ENCODE measurements at regions not wholly inside any gene's neighbourhood (a gene's known extent, or its start where the extent isn't known, plus 50 kb on each side); places are given as distances from the start of the nearest gene placed in this dataset.
"Not testable (repeated sequence)": the region's sequence is repeated elsewhere in the genome, so short reads cannot be mapped to it uniquely, and the experiment has no call there.

GRCh38 chr3:153277029-153277428, 115.0 kb downstream of the RAP2B start:
- DNase-seq (ENCODE audit: low read depth): peak; percentile 95
- no peak overlapping the region for H3K4me3 ChIP-seq (ENCODE audit: low read length)
- TF ChIP-seq, protein P1, sequence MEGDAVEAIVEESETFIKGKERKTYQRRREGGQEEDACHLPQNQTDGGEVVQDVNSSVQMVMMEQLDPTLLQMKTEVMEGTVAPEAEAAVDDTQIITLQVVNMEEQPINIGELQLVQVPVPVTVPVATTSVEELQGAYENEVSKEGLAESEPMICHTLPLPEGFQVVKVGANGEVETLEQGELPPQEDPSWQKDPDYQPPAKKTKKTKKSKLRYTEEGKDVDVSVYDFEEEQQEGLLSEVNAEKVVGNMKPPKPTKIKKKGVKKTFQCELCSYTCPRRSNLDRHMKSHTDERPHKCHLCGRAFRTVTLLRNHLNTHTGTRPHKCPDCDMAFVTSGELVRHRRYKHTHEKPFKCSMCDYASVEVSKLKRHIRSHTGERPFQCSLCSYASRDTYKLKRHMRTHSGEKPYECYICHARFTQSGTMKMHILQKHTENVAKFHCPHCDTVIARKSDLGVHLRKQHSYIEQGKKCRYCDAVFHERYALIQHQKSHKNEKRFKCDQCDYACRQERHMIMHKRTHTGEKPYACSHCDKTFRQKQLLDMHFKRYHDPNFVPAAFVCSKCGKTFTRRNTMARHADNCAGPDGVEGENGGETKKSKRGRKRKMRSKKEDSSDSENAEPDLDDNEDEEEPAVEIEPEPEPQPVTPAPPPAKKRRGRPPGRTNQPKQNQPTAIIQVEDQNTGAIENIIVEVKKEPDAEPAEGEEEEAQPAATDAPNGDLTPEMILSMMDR (IDR thresholded peaks at IDR 0.05; ENCODE audit: insufficient read depth, low read depth, low read length, missing control alignments): no peak

GRCh38 chr3:153281236-153281997, 119.4 kb downstream of the RAP2B start:
- not testable (repeated sequence) for DNase-seq (ENCODE audit: low read depth); H3K4me3 ChIP-seq (ENCODE audit: low read length)

GRCh38 chr3:153282355-153282754, 120.3 kb downstream of the RAP2B start:
- TF ChIP-seq, protein P1 (IDR thresholded peaks at IDR 0.05; ENCODE audit: insufficient read depth, low read depth, low read length, missing control alignments): no peak
- H3K4me3 ChIP-seq (ENCODE audit: low read length): no peak overlapping the region
- DNase-seq (ENCODE audit: low read depth): no peak

DNA sequence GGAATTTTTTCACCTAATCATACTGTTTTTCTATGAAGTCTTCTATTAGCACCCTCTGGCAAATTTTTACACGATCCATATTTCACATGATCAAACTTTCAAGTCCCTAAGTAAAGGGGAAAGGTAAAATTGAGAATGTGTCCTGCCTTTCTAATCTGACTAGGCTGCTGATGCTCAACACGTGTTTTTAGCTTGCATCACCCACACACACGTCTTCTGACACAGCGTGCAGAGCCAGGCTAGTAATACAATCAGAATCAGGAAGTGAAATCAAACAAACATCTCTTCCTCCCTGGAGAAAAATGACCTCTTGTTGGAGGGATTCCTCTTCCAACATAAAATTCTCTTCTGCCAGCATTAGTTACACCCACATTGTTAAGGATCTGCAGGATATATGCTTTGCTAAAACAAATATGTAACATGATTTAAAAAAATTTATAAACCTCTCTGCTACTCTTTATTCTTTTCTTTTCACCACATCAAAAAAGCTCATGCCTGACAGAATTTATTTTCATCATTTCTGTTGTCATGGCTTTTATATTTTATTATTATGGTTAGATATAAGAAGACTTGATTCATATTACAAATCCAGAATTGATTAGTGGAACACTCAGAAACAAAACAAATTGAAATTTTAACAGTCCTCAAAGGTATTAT, 122.4 kb downstream of the RAP2B start:
- TF ChIP-seq, protein P1 (IDR thresholded peaks at IDR 0.05; ENCODE audit: insufficient read depth, low read depth, low read length, missing control alignments): no peak
- no peak overlapping the region for H3K4me3 ChIP-seq (ENCODE audit: low read length)
- peak; percentile 94 for DNase-seq (ENCODE audit: low read depth)

- peak; percentile 57 for DNase-seq (ENCODE audit: low read depth)
- TF ChIP-seq, protein P1 (IDR thresholded peaks at IDR 0.05; ENCODE audit: insufficient read depth, low read depth, low read length, missing control alignments): no peak
- no peak overlapping the region for H3K4me3 ChIP-seq (ENCODE audit: low read length)
These were observed 123.2 kb downstream of the RAP2B start for GRCh38 chr3:153285194-153285641.

DNA sequence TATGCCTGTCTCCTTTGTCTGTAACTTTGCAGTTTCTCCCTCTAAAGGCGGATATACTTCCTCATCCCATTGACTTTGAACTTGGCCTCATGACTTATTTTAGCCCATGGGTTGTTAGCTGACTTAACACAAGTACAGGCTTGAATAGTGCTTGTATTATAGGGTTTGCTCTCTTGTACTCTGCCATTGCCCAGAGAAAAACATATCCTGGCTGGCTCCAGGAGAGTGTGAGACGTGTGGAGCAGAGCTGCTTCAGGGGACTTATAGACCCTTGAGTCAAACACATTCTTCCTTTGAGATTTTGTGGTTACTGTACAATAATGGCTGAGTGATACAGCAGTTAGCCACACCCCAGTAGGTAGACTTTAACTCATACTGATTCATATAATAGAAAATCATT, 124.0 kb downstream of the RAP2B start:
- H3K4me3 ChIP-seq (ENCODE audit: low read length): no peak overlapping the region
- DNase-seq (ENCODE audit: low read depth): peak; percentile 87
- TF ChIP-seq, protein P1 (IDR thresholded peaks at IDR 0.05; ENCODE audit: insufficient read depth, low read depth, low read length, missing control alignments): no peak

DNA sequence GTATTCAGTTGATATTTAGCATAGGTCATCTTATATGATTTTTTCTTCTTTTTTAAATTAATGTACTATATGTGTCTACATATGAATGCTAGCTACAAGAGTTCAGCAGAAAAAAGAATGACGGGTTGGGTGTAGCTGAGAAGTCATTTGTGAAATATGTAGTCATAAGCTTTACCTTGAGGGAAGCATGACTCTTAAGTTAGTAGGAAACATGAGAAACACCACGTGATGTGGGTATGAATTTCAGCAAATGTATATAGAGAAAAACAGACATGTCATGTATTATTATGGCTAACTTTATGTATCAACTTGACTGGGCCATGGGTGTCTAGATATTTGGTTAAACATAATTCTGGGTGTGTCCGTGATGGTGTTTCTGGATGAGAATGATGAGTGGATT, 125.0 kb downstream of the RAP2B start:
- TF ChIP-seq, protein P1 (IDR thresholded peaks at IDR 0.05; ENCODE audit: insufficient read depth, low read depth, low read length, missing control alignments): no peak
- no peak overlapping the region for H3K4me3 ChIP-seq (ENCODE audit: low read length)
- DNase-seq (ENCODE audit: low read depth): peak; percentile 96
